HG03025 (cell line): ENCODE measurements at regions not wholly inside any gene's neighbourhood (a gene's known extent, or its start where the extent isn't known, plus 50 kb on each side); places are given as distances from the start of the nearest gene placed in this dataset.

ENCODE experiments used
- ATAC-seq: cut with Tn5 transposase; IDR thresholded peaks from one replicate; pipeline ENCODE4 v1.9.1; 2021; ENCODE audit warnings: mild to moderate bottlenecking, moderate library complexity; ENCODE audit not compliant: unreplicated experiment, low FRiP score

DNA sequence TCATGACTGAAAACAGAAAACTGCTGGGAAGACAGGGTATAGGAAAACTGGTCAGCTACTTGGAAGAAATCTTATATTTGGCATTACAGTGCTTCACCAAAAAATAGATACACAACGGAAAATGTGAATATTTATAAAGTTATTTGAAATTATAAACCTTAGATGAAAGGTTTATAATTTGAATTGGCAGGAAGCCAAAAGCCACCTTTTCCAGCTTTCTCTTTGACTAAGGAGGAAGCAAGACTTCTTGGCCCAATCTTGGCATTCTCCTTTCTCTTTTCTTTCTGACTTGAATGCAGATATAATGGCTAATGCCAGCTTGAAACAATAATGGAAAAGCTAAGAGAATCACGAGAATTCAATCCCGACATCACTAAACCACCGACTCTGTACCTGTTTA, 196.5 kb upstream of the PIK3C3 start:
- ATAC-seq: no peak

- no peak for ATAC-seq
These were observed 198.9 kb upstream of the PIK3C3 start for GRCh38 chr18:41756141-41756540.

- no peak for ATAC-seq
These were observed 200.7 kb upstream of the PIK3C3 start for GRCh38 chr18:41754332-41754731.

- ATAC-seq: no peak
These were observed 201.2 kb upstream of the PIK3C3 start for GRCh38 chr18:41753826-41754225.

DNA sequence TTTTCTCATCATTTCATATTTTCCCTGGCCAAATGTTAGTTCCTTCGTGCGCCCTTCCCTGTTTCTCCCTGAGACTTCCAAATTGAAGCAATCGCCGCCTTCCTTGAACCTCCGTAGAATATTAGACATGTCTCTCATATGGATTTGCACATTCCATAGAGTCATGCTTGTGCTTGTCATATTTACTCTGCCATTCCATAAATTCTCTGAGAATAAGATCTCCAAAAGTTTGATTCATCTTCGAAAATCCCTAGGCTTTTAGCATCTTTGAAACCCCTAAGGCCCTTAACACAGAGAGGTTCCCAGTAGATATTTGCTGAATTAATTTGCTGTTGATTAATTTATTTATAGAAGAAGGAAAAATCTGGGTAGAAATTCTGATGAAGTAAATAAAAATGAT, 202.2 kb upstream of the PIK3C3 start:
- no peak for ATAC-seq

DNA sequence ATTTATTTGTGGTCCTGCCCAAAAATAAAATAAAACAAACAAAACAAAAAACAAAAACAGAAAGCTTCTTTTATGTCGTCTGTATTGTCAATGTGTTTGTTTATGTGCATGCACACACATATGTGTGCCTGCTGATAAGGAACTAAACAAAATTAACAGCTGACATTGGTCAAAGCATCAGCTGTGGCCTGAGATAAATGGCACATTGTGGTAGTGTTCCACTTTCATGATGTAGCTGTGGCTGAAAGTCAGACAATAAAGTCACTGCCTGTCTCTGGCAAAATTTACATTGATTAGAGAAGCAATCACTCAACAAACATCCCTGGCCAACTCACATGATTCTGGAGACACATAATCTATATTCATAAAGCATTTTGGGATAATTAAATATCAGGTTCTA, 203.4 kb upstream of the PIK3C3 start:
- ATAC-seq: no peak

DNA sequence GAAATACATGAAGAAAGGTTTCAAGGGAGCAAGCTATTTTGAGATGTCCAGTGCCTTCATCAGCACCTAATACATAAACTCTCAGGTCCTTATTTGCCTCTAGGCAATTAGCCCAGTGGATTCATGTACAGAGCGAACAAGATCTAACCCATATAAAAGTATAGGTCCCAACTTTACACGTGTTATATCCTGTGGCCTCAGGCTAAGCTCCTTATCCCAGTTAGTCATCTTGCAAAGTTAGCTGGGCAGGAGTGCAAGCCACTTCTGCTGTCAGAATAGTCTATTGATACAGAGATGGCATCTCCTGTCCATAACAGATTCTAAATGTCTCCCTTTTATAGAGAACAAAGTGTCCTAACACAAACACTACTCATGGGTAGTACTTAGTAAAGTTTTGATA, 203.9 kb upstream of the PIK3C3 start:
- no peak for ATAC-seq

DNA sequence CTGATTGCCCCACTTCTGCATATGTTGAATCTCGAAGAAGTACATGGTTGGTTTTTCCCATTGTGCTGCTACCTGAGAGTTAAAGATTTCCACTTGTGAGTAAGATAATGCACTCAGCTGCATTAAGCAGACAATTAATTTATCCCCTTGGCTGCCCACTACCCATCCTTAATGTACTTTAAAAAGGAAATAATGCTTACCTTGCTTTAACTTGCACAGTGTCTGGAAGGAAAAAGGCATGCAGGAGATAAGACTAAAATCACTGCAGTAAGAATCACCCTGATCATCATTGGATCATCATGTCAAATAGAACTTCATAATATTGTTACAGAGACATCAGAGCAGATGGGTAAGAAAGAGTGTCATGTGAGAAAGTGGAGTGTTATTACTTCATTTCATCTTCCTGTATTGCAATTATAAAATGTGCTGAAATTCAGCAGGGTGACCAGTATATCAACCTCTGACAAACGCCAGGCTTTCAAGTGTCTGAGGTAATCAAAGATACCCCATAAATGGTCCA, 207.3 kb upstream of the PIK3C3 start:
- ATAC-seq: no peak

GRCh38 chr18:41745166-41746049, 209.6 kb upstream of the PIK3C3 start:
- no peak for ATAC-seq

DNA sequence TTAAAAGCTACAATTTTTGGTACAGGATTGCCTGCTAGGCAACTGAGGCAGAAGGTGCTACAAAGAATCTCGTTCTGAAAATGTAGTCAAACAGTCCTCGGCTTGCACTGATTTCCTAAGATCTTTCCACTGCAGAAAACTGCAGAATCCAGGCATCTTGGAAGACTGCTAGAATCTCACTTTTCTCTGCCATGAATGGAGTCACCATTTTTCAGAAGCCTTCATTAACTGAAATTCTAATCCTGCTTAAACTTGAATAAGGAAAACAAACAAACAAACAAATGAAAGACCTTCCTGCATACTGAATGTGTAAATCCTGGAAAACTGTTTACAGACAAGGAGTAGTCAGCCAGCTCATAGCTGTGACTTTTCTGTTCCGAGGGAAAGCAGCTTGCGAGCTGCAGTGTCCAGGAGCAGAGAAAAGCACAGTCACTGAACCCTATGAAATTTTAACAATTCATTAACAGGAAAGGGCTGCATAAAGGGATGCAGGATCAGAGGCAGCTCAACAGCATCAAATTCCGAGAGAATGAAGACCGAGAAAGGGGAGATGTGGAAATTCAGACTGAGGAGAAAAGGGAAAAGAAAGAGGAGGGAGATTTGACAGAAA, 210.5 kb upstream of the PIK3C3 start:
- no peak for ATAC-seq

DNA sequence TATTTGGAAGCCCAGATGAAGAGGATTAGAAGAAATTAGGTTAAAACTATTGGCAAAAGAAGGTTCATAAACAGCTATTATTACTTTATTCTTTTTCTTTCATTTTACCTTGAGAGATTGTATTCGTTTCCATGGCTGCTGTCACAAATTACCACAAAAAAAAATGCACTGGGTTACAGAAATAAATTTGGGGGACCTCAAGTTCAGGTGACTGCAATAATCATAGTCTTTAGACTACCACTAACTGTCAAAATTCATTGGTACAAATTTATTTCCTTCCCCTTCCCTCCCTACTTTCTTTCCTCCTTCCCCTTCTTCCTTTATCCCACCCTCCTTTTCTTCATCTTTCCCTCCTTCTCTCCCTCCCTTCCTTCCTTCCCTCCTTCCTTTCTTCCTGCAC, 217.8 kb upstream of the PIK3C3 start:
- ATAC-seq: no peak

- ATAC-seq: no peak
These were observed 220.1 kb upstream of the PIK3C3 start for GRCh38 chr18:41734917-41735316.

DNA sequence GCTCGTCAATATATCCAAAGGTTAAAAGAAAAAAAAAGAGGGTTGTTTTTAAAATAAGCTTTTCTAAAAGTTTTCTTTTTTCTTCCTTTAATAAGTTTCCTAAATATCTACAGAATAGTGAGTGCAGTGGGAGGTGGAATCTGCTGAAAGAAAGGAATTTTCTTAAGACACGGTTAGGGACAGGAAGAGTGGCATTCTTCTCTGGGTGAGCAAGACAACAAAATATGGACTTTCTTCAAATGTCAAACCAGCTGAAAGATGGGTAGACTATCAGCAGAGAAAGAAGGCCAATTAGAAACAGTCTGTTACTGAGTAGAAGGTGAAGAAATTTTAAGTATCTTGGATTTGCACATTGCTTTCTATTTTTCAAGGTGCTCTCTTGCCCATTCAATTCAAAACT, 222.7 kb upstream of the PIK3C3 start:
- no peak for ATAC-seq

GRCh38 chr18:41731884-41732283, 223.2 kb upstream of the PIK3C3 start:
- no peak for ATAC-seq

DNA sequence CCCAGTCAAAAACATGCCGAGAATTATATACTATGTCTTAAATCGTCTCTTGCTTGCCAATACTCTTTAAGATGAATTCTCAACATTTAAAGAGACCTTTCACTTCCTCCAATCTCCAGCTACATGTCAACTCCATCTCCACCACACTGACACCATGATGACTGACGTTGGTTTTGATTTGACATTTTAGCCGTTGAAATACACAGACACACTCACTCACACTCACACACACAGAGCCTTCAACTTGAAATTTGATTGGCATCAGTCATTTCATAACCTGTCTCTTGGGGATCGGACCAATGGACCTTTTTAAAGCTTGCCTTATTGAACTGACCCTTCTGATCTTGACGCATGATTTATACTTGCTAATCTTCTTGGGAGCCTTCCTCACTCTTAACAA, 230.8 kb upstream of the PIK3C3 start:
- ATAC-seq: no peak

GRCh38 chr18:41721103-41721790, 233.8 kb upstream of the PIK3C3 start:
- no peak for ATAC-seq

GRCh38 chr18:41720226-41720625, 234.8 kb upstream of the PIK3C3 start:
- no peak for ATAC-seq

DNA sequence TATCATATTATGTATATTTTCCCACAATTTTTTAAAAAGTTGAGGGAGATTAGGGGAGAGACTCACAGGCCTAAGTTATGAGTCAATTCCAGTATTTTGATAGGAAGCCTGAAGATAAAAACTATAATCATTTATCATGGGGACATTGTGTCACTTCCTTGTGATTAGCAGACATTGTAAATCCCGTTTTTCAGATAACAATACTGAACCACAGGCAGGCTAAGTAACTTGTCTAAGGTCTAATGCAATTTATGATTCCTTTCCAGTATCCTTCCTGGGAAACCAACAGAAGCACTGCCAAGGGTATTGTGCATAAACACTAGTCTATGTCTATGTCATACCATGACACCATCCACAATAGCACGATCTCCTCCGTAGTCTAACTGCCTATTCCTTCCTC, 235.2 kb upstream of the PIK3C3 start:
- no peak for ATAC-seq

- no peak for ATAC-seq
These were observed 240.2 kb upstream of the PIK3C3 start for GRCh38 chr18:41714872-41715271.

DNA sequence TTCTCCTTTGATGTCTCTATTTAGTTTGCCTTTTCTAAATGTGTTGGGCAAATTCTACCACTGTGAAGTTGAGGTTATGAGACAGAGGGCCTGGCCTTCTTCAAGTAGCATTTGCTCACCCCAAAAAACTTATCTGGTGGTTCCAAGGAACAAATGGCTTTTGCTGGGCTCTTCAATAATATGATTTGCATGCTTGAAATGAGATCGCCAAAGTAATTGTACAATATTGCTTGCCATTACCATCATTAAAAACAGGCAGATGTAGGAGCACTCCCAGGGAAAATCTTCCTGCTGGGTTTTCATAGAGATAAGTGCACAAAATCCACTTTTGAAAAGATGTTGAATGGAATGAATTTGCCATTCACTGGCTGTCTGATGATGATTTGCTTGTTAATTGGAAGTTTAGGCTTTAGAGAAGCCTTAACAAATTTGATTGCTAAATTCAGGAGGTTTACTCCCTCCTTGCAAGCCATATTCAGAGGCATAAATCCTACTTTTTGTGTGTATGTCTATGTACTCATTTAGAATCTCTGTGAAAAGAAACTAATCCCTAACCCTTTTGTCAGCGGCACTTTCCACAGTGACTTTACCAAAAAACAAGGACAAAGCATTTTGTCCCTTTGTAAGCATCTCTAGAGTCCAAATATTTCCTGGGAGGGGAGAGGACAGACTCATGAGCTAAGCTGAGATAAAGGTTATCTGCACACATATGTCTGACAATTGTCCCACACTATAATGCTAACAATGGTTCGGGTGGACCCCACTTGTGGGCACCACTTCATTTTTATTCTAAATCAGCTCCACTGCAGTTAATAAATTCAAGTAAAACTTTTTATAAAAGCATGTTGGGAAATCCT, 240.8 kb upstream of the PIK3C3 start:
- ATAC-seq: no peak
